GM23338 (cell line): ENCODE measurements at regions not wholly inside any gene's neighbourhood (a gene's known extent, or its start where the extent isn't known, plus 50 kb on each side); places are given as distances from the start of the nearest gene placed in this dataset.

Source experiments
- CREB1 ChIP-seq: fragments of 250-450 bp; sonication (Bioruptor Pico); IDR thresholded peaks from 2 replicates; pipeline ENCODE4 v1.5.0; 2020; ENCODE audit warnings: low read depth, mild to moderate bottlenecking, moderate library complexity
- EZH2 ChIP-seq: fragments of 200-600 bp; sonication (generic); IDR thresholded peaks from one replicate; pipeline ENCODE4 v1.8.0; 2017; ENCODE audit warnings: antibody characterized with exemption, mild to moderate bottlenecking, low read depth; ENCODE audit not compliant: unreplicated experiment
- EZH2phosphoT487 ChIP-seq: fragments of 200-600 bp; sonication (generic); IDR thresholded peaks from one replicate; pipeline ENCODE4 v1.8.1; 2018; ENCODE audit warnings: antibody characterized with exemption; ENCODE audit not compliant: unreplicated experiment
- POLR2AphosphoS5 ChIP-seq: IDR thresholded peaks from 2 replicates; pipeline ENCODE4 v1.6.1; 2016; ENCODE audit warnings: antibody characterized with exemption, low read depth
- ZNF331 ChIP-seq: fragments of 250-450 bp; sonication (Bioruptor Pico); IDR thresholded peaks from 2 replicates; pipeline ENCODE4 v1.5.0; 2020; ENCODE audit warnings: low read depth, mild to moderate bottlenecking, moderate library complexity
- TF ChIP-seq, protein P1 (sequence below), 2 experiments: fragments of 200-600 bp in 1 of 2; sonication (generic) in 1 of 2; conservative IDR thresholded peaks; 2 replicates each; pipeline versions ENCODE4 v1.5.1 to v1.6.1; 2016 to 2017; ENCODE audit warnings: antibody characterized with exemption in 2 of 2, low read depth in 2 of 2, mild to moderate bottlenecking in 2 of 2, moderate library complexity in 1 of 2
- TF ChIP-seq, protein P2 (sequence below): IDR thresholded peaks from one replicate; pipeline ENCODE4 v1.6.1; 2018; ENCODE audit warnings: antibody characterized with exemption; ENCODE audit not compliant: unreplicated experiment
- TF ChIP-seq, protein P3 (sequence below): fragments of 250-450 bp; sonication (Bioruptor Pico); IDR thresholded peaks from 2 replicates; pipeline ENCODE4 v1.5.0; 2020; ENCODE audit warnings: mild to moderate bottlenecking, moderate library complexity

DNA sequence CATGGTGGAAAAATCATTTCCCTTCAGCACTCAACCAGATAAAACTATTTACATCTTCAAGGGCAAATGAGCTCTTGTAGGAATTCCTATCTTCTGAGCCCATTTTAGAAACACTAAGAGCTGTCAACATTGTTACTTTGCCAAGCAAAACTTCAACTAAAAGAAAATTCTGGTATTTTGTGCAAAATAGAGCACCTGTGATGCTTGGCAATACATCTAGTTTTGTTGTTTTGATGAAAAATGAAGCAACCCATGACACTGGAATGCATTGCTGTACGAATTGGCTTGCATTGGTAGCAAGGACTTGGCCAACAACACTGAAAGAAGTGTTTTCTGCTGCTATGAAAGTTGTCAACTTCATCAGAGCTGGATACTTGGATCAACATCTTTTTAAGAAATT, 194.4 kb downstream of the COX18 start:
- TF ChIP-seq POLR2AphosphoS5 (no peak), EZH2phosphoT487 (no peak), EZH2 (no peak), CREB1 (CRISPR knock-in tag) (no peak), ZNF331 (CRISPR knock-in tag) (no peak)
- TF ChIP-seq, protein P1, sequence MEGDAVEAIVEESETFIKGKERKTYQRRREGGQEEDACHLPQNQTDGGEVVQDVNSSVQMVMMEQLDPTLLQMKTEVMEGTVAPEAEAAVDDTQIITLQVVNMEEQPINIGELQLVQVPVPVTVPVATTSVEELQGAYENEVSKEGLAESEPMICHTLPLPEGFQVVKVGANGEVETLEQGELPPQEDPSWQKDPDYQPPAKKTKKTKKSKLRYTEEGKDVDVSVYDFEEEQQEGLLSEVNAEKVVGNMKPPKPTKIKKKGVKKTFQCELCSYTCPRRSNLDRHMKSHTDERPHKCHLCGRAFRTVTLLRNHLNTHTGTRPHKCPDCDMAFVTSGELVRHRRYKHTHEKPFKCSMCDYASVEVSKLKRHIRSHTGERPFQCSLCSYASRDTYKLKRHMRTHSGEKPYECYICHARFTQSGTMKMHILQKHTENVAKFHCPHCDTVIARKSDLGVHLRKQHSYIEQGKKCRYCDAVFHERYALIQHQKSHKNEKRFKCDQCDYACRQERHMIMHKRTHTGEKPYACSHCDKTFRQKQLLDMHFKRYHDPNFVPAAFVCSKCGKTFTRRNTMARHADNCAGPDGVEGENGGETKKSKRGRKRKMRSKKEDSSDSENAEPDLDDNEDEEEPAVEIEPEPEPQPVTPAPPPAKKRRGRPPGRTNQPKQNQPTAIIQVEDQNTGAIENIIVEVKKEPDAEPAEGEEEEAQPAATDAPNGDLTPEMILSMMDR (conservative IDR thresholded peaks at IDR 0.05; ENCODE audit: low read depth in 2 of 2) = no peak
- TF ChIP-seq, protein P2, sequence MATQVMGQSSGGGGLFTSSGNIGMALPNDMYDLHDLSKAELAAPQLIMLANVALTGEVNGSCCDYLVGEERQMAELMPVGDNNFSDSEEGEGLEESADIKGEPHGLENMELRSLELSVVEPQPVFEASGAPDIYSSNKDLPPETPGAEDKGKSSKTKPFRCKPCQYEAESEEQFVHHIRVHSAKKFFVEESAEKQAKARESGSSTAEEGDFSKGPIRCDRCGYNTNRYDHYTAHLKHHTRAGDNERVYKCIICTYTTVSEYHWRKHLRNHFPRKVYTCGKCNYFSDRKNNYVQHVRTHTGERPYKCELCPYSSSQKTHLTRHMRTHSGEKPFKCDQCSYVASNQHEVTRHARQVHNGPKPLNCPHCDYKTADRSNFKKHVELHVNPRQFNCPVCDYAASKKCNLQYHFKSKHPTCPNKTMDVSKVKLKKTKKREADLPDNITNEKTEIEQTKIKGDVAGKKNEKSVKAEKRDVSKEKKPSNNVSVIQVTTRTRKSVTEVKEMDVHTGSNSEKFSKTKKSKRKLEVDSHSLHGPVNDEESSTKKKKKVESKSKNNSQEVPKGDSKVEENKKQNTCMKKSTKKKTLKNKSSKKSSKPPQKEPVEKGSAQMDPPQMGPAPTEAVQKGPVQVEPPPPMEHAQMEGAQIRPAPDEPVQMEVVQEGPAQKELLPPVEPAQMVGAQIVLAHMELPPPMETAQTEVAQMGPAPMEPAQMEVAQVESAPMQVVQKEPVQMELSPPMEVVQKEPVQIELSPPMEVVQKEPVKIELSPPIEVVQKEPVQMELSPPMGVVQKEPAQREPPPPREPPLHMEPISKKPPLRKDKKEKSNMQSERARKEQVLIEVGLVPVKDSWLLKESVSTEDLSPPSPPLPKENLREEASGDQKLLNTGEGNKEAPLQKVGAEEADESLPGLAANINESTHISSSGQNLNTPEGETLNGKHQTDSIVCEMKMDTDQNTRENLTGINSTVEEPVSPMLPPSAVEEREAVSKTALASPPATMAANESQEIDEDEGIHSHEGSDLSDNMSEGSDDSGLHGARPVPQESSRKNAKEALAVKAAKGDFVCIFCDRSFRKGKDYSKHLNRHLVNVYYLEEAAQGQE = no peak
- TF ChIP-seq, protein P3, sequence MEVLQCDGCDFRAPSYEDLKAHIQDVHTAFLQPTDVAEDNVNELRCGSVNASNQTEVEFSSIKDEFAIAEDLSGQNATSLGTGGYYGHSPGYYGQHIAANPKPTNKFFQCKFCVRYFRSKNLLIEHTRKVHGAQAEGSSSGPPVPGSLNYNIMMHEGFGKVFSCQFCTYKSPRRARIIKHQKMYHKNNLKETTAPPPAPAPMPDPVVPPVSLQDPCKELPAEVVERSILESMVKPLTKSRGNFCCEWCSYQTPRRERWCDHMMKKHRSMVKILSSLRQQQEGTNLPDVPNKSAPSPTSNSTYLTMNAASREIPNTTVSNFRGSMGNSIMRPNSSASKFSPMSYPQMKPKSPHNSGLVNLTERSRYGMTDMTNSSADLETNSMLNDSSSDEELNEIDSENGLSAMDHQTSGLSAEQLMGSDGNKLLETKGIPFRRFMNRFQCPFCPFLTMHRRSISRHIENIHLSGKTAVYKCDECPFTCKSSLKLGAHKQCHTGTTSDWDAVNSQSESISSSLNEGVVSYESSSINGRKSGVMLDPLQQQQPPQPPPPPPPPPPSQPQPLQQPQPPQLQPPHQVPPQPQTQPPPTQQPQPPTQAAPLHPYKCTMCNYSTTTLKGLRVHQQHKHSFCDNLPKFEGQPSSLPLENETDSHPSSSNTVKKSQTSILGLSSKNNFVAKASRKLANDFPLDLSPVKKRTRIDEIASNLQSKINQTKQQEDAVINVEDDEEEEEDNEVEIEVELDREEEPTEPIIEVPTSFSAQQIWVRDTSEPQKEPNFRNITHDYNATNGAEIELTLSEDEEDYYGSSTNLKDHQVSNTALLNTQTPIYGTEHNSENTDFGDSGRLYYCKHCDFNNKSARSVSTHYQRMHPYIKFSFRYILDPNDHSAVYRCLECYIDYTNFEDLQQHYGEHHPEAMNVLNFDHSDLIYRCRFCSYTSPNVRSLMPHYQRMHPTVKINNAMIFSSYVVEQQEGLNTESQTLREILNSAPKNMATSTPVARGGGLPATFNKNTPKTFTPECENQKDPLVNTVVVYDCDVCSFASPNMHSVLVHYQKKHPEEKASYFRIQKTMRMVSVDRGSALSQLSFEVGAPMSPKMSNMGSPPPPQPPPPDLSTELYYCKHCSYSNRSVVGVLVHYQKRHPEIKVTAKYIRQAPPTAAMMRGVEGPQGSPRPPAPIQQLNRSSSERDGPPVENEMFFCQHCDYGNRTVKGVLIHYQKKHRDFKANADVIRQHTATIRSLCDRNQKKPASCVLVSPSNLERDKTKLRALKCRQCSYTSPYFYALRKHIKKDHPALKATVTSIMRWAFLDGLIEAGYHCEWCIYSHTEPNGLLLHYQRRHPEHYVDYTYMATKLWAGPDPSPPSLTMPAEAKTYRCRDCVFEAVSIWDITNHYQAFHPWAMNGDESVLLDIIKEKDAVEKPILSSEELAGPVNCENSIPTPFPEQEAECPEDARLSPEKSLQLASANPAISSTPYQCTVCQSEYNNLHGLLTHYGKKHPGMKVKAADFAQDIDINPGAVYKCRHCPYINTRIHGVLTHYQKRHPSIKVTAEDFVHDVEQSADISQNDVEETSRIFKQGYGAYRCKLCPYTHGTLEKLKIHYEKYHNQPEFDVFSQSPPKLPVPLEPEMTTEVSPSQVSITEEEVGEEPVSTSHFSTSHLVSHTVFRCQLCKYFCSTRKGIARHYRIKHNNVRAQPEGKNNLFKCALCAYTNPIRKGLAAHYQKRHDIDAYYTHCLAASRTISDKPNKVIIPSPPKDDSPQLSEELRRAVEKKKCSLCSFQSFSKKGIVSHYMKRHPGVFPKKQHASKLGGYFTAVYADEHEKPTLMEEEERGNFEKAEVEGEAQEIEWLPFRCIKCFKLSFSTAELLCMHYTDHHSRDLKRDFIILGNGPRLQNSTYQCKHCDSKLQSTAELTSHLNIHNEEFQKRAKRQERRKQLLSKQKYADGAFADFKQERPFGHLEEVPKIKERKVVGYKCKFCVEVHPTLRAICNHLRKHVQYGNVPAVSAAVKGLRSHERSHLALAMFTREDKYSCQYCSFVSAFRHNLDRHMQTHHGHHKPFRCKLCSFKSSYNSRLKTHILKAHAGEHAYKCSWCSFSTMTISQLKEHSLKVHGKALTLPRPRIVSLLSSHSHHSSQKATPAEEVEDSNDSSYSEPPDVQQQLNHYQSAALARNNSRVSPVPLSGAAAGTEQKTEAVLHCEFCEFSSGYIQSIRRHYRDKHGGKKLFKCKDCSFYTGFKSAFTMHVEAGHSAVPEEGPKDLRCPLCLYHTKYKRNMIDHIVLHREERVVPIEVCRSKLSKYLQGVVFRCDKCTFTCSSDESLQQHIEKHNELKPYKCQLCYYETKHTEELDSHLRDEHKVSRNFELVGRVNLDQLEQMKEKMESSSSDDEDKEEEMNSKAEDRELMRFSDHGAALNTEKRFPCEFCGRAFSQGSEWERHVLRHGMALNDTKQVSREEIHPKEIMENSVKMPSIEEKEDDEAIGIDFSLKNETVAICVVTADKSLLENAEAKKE (CRISPR knock-in tag) = no peak
